Glomerular endothelial cell (primary cell): ENCODE measurements at regions not wholly inside any gene's neighbourhood (a gene's known extent, or its start where the extent isn't known, plus 50 kb on each side); places are given as distances from the start of the nearest gene placed in this dataset.
"Not testable (repeated sequence)": the region's sequence is repeated elsewhere in the genome, so short reads cannot be mapped to it uniquely, and the experiment has no call there.

Source experiments
- DNase-seq: peaks from one replicate; pipeline ENCODE4 v3.0.0-alpha.2; 2011; ENCODE audit warnings: low read depth, low spot score; ENCODE audit errors: extremely low read depth

GRCh38 chr10:84007482-84007881, 131.8 kb upstream of the GHITM start:
- no peak for DNase-seq

DNA sequence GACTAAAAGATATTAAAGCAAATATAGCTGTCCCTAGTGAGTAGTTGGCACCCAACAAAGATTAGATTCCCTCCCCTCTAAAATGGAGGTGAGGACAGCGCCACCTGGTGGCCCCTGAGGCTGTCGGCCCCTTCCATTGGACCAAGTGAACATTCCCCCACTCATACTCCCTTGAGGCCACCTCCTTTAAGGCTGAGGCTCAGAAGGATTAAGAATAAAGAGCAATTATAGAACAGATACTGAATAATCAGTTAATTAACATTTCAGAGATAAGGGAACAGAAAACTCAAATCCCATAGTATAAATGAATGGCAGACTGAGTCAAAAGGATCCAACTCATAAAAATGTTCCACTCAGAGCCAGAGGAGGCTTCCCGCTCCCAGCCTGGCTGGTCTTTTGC, 130.4 kb upstream of the GHITM start:
- DNase-seq, result no peak

DNA sequence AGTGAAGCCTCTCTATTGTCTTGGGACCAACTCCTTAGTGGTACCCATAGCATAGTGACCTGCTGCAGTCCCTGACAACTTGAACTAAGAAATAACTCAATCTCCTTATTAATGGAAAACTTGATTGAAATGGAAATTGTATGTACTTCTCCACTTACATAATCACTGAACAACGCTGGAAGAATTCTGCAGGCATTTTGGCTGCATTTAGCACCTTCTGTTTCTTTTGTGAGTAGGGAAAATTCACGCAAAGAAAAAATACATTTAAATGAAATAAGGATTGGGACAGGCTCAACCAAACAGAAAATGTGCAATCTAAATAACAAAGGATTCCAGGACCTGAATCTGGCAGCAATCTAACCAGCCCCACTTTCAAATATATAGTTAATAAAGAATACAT, 126.9 kb upstream of the GHITM start:
- no peak for DNase-seq

DNA sequence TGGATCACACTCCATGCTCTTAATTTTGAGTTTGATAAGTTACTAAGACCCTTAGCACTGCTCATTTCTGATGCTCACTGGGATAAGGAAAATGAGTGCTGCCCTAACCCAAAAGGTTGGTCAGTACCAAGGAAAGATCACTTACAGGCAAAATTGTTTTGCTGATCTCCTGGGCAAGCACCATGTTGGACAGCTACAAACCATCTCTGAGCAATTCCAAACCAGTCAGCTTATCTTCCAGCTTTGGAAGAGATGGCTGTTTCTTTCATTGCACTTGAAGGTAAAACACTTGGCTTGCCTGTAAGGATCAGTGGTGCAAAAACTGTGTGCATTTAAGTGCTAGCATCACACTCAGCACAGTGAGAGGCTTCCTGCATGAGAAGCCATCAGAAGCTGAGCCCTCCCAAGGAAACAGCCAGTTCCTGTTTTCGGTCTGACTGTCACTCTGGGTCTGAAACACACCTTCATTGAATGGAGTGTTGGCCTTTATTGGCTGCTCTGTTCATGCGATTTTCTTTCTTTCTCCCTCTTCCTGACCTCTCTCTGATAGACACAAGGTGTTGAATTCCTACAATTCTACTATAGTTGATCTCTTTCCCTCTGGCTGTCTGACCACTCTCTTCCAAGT, 126.4 kb upstream of the GHITM start:
- no peak for DNase-seq

GRCh38 chr10:84015877-84016595, 123.3 kb upstream of the GHITM start:
- DNase-seq, result no peak

DNA sequence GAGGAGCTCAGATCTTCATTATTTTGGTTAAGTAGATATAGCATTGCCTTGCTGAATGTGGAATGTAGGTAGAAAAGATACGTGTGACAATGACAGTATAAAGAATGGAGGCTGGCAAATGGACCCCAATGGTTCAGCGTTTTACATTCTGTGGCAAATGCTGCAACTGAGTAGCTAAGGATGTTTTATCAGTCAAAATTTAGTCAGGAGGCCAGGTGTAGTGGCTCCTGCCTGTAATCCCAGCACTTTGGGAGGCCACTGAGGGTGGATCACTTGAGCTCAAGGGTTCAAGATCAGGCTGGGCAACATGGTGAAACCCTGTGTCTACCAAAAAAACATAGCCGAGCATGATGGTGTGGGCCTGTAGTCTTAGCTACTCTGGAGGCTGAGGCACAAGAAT, 120.5 kb upstream of the GHITM start:
- no peak for DNase-seq

GRCh38 chr10:84019854-84020458, 119.4 kb upstream of the GHITM start:
- DNase-seq, result not testable (repeated sequence)

DNA sequence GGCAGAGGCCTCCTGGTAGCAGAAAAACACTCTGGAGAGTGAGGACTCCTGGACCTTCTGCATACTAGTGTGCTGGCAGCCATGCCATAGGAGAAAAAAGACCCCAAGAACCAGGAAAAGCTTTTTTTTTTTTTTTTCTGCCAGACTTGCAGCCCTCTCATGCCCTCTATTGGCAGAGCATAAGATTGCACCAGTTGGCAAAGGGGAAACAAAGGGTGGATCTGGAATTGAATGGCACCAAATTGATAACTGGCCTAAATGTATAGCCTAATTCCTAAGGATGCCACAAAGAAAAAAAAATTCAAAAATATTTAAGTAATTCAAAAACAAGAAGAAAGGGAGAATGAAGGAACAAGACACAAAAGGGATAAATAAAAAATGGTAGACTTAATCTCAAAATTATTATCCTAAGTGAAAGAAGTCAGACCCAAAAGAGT, 112.5 kb upstream of the GHITM start:
- no peak for DNase-seq

DNA sequence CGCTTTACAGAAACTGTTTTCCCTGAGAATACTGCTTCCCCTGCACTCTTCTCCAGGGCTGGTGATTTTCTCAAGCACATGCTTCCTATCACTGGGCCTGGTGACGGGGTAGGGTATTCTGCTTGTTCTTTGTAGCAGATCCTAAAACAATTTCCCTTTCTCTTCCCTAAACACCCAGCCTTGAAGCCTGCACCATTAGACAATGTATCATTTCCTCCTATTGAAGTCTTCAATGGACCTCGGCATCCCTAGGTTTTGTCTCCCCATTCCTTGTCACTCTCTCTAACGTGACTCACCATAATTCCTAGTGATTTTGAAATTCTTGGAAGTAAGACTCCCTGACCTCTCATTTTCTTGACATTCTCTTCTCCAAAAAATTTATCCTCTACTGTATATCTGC, 109.5 kb upstream of the GHITM start:
- no peak for DNase-seq

DNA sequence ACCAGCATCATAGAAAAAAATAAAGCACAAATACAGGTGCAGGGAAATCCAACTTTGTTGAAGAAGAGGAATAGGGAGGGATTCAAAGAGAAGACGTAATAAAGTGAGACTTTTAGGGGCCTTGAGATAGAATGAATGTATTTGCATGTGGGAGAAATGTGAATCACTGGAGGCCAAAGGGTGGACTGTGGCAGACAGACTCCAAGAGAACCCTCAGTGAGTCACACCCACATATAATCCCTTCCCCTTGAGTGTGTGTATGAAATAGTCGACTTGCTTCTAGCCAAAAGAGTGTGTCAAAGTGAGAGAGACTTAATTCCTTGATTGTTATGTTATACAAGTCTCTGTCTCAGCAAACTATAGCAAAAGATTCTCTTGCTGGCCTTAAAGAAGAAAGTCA, 101.3 kb upstream of the GHITM start:
- DNase-seq, result no peak

DNA sequence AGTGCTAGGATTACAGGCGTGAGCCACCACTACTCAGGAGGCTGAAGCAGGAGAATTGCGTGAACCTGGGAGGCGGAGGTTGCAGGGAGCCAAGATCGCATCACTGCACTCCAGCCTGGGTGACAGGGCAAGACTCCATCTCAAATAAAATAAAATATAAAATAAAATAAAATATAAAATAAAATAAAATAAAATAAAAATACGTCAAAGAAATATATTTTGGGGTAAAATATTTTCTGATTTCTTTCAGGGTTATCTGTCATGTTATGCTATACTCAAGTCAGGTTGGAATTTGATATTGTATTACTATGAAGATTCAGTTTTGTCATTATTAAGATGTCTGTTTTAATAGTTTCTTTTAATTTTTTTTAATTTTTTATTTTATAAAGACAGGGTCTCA, 99.4 kb upstream of the GHITM start:
- DNase-seq, result no peak

DNA sequence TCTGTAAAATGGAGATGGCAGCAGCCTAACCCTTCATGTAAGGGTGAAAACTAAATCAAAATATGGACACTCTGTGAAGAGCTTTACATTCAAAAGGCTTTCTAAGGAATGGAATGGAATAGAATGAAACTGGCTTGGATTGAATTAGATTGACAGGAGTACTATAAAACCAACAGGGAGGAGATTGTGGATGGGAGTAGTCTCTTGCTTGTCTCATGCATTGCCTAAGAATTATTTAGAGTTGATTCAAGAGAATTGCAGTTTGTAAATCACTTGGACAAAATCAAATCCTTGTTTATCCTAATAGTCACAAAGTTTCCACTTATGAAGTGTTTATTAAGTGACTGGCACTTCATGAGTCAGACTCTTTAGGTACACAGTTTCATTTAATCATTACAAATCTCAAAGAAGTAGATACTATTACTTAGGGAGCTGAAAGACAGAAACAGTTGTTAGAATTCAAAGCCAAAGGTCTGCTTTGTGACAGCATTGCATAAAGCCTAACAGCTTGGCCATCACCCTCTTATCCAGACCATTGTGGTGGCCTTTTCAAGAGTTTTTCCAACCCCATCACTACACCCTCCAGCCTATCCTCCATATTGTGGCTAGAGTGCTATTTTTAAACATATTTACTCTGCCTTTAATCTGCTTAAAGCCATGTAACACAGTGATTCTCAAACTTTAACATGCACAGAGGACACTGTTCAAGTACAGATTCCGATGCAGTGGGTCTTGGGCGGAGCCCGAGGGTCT, 91.9 kb upstream of the GHITM start:
- no peak for DNase-seq

DNA sequence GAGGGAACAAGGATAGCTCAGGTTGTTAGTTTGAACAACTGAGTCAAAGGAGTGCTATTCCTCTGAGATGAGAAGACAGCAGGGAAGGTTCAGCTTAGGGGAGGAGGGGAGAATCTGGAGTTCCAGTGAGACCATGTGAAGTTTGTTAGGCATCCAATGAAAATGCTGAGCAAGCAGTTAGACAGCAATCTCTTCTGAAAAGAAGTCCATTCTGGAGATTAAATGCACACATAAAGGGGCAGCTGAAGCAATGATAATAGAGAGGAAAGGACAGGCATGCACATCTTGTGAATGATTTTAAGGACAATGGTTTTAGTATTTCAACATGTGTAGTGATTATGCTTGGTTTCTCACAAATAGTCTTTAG, 89.7 kb upstream of the GHITM start:
- no peak for DNase-seq

GRCh38 chr10:84053626-84054025, 85.7 kb upstream of the GHITM start:
- no peak for DNase-seq

- DNase-seq, result no peak
Measured at GRCh38 chr10:84054743-84055142, 84.6 kb upstream of the GHITM start.

DNA sequence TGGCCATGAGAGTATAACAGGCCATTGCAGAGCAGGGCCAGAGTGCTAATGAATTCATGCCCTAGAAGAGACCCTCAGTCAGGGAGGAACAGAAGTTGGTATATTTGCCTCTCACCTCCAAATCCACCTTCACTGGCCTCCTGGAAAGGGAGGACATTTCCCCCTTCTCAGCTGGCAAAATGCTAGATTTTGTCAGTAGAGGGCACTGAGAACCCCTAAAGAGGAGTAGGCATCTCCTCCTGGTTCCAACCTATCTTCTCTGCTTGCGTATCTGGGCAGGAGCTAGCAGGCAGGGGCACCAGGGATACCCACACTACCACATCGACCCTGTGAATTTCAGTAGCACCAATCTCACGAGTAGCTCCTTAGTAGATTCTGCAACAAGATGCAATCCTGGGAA, 79.8 kb upstream of the GHITM start:
- DNase-seq, result no peak

GRCh38 chr10:84063440-84063839, 75.9 kb upstream of the GHITM start:
- no peak for DNase-seq

DNA sequence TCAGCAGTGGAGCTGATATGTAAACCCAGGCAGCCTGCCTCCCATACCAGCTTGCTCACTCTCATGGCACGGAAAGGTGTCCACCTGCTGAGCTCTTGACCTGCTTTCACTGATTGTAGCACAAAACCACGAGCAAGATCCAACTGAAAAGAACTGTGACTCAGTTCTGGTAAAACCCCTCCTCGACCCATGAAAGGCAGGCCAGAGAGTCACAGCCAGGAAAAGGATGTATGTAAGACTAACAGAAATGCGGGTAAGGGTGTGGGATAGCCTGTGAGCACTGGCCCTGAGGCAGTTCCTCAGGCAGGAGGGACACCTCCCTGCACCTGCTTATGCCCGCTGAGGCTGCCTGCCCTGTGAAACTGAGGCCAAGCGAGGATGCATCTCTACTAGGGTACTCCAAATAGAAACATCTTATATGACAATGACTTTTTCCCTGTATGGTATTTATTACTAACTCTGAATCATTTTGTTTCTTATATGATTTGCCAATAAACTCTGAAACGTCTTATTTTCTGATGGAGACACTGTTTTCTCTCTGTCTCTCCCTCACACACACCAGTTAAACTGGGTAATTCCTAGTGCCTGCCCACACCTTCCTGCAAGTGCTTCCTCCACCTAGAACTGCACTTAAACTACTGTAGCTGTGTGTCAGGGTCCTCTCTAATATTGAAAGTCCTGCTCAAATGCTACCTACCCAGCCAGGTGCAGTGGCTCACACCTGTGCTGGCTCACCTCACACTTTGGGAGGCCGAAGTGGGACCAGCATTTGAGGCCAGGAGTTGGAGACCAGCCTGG, 73.3 kb upstream of the GHITM start:
- no peak for DNase-seq

DNA sequence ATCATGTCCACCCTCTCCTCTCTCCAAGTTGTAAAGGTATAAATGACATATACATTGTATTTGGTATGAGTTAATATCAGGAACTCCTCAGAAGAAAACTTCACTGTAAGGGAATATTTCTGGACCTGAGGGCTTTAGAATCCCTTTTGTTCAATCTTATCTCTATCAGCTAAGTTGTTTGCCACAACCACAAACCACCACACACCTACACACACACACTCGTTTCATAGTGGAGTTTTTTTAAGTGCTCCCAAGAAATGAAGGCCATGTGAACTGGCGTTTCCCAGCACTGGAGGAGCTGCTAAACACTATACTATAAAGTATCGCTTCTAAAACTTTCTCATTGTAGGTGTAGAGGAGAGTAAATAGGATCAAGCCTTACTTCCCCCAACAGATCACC, 64.8 kb upstream of the GHITM start:
- DNase-seq, result no peak

DNA sequence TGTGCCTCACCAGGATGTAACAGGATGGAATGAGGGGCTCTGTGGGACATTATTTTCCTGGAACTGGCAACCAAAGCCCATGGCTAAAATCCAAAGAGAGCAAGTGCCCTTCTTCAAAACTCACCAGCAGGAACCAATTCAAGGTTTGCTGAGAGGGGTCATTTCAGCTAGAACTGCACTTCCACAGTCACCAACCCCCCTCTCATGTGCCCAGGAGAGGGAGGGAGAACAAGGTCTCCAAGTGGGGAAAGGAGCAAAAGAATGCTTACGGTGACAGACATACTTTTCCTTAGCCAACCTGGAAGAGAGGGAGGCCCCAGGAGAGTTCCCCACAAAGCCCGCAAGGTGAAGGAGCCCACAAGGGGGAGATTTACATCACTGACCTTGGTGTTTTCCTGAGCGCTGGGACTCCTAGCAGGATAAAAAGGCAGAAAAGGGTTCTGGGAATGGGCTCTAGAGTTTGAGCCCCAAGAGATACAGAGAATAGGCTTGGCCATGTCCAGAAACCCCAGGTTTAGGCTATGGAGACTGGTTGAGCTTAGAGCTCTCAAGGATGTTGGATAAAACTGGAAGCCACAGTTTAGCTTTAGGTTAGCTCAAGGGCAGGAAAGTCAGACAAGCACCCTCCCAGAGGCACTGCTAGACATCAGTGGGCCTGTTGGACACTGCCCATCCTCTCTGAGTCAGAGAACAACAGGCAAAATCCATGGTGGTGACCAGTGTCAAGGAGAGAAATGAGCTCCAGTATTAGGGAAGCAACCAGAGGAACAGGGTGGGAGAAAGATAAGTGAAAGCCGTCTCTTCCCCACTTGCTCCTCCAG, 63.9 kb upstream of the GHITM start:
- no peak for DNase-seq
